ENCODE measurements at regions not wholly inside any gene's neighbourhood (a gene's known extent, or its start where the extent isn't known, plus 50 kb on each side); places are given as distances from the start of the nearest gene placed in this dataset.

- Mint-ChIP-seq H3K4me1 (no peaks in the 10 kb centered on the region), H3K36me3 (ENCODE audit: low read depth) (no peaks in the 10 kb centered on the region), H3K9me3 (peaks cover 2% of the 10 kb centered on the region), H3K27ac (no peak overlapping the region), H3K27me3 (peaks cover 2% of the 10 kb centered on the region), H3K4me3 (no peak overlapping the region)
- DNase-seq (no peak), ATAC-seq (ENCODE audit: low read depth) (no peak)
- intact Hi-C loops (cut with micrococcal nuclease): no loop called here
- ChIA-PET POLR2A (no interaction called here), CTCF (no interaction called here)
- no peak for TF ChIP-seq CTCF (IDR thresholded peaks at IDR 0.05)
Measured at GRCh38 chr2:71882949-71883472, 264.7 kb downstream of the CYP26B1 start.

GRCh38 chr2:71882236-71882946 is 265.3 kb downstream of the CYP26B1 start:
- Mint-ChIP-seq H3K27ac (no peak overlapping the region), H3K36me3 (ENCODE audit: low read depth) (no peaks in the 10 kb centered on the region), H3K9me3 (peaks cover 2% of the 10 kb centered on the region), H3K4me1 (no peaks in the 10 kb centered on the region), H3K4me3 (no peak overlapping the region), H3K27me3 (peaks cover 2% of the 10 kb centered on the region)
- DNase-seq (no peak), ATAC-seq (ENCODE audit: low read depth) (no peak)
- intact Hi-C loops (cut with micrococcal nuclease): no loop called here
- CTCF ChIA-PET: no interaction called here
- POLR2A ChIA-PET: no interaction called here
- no peak for TF ChIP-seq CTCF (IDR thresholded peaks at IDR 0.05)

- peaks cover 2% of the 10 kb centered on the region for H3K9me3 Mint-ChIP-seq
- CTCF ChIA-PET: no interaction called here
- DNase-seq: no peak
- no peak overlapping the region for H3K4me3 Mint-ChIP-seq
- H3K27me3 Mint-ChIP-seq: peaks cover 6% of the 10 kb centered on the region
- no peaks in the 10 kb centered on the region for H3K4me1 Mint-ChIP-seq
- ATAC-seq (ENCODE audit: low read depth): no peak
- TF ChIP-seq CTCF (IDR thresholded peaks at IDR 0.05): no peak
- H3K27ac Mint-ChIP-seq: no peak overlapping the region
- no peaks in the 10 kb centered on the region for H3K36me3 Mint-ChIP-seq (ENCODE audit: low read depth)
- POLR2A ChIA-PET: no interaction called here
- intact Hi-C loops (cut with micrococcal nuclease): no loop called here
Measured at GRCh38 chr2:71880846-71881610, 266.6 kb downstream of the CYP26B1 start.

- H3K36me3 Mint-ChIP-seq (ENCODE audit: low read depth): no peaks in the 10 kb centered on the region
- intact Hi-C loops (cut with micrococcal nuclease): no loop called here
- no peaks in the 10 kb centered on the region for H3K4me1 Mint-ChIP-seq
- CTCF ChIA-PET: no interaction called here
- POLR2A ChIA-PET: no interaction called here
- ATAC-seq (ENCODE audit: low read depth) (no peak), DNase-seq (no peak)
- H3K4me3 Mint-ChIP-seq: no peak overlapping the region
- H3K9me3 Mint-ChIP-seq: no peaks in the 10 kb centered on the region
- peaks cover 6% of the 10 kb centered on the region for H3K27me3 Mint-ChIP-seq
- no peak overlapping the region for H3K27ac Mint-ChIP-seq
- TF ChIP-seq CTCF (IDR thresholded peaks at IDR 0.05): no peak
Measured at GRCh38 chr2:71880287-71880686, 267.4 kb downstream of the CYP26B1 start.

- DNase-seq (no peak), ATAC-seq (ENCODE audit: low read depth) (no peak)
- Mint-ChIP-seq H3K9me3 (no peaks in the 10 kb centered on the region), H3K36me3 (ENCODE audit: low read depth) (no peaks in the 10 kb centered on the region), H3K4me3 (no peak overlapping the region), H3K27me3 (peaks cover 6% of the 10 kb centered on the region), H3K27ac (no peak overlapping the region), H3K4me1 (no peaks in the 10 kb centered on the region)
- CTCF ChIA-PET: no interaction called here
- POLR2A ChIA-PET: no interaction called here
- TF ChIP-seq CTCF (IDR thresholded peaks at IDR 0.05): no peak
- intact Hi-C loops (cut with micrococcal nuclease): no loop called here
Measured at GRCh38 chr2:71879509-71880184, 268.0 kb downstream of the CYP26B1 start.

Measured in activated B cell treated with CpG ODN at 0.5 μM for 24 hours (primary cell).